ENCODE measurements at regions not wholly inside any gene's neighbourhood (a gene's known extent, or its start where the extent isn't known, plus 50 kb on each side); places are given as distances from the start of the nearest gene placed in this dataset.

GRCh38 chr1:30586671-30587070 lies 136.7 kb downstream of the MATN1 start:
- no peak for TF ChIP-seq CTCF (IDR thresholded peaks at IDR 0.05)
- TF ChIP-seq POLR2A (IDR thresholded peaks at IDR 0.05; ENCODE audit: low read depth): no peak
- TF ChIP-seq EP300 (IDR thresholded peaks at IDR 0.05): no peak
- TF ChIP-seq POLR2AphosphoS5 (IDR thresholded peaks at IDR 0.05): no peak

All from esophagus muscularis mucosa (tissue), 4 donors.